IMR-90 (cell line): ENCODE measurements at regions not wholly inside any gene's neighbourhood (a gene's known extent, or its start where the extent isn't known, plus 50 kb on each side); places are given as distances from the start of the nearest gene placed in this dataset.

ENCODE experiments used
- ATAC-seq: fragments of 200-7000 bp; cut with Tn5 transposase; 2 replicates; pipeline ENCODE4 v1.9.1; 2020; ENCODE audit warnings: low read depth, mild to moderate bottlenecking, moderate library complexity
- BruUV-seq: library from RNA; stranded (reverse); fragments of 400-500 nt; replicated peaks from 2 replicates; lab custom pipeline; 2021; lab: Mats Ljungman, UMichigan
- CTCF ChIA-PET: fragments of 300-600 bp; formaldehyde crosslinking; extraction: SDS; loops from one replicate; lab custom pipeline; 2021; ENCODE audit warnings: antibody characterized with exemption; lab: Yijun Ruan, JAX
- POLR2A ChIA-PET: fragments of 300-600 bp; sonication (Branson Sonifier 250); formaldehyde crosslinking; loops from one replicate; lab custom pipeline; 2022; ENCODE audit warnings: antibody characterized with exemption; ENCODE audit not compliant: unreplicated experiment; lab: Charles Lee
- DNase-seq: peaks from one replicate; pipeline ENCODE4 v3.0.0; 2013
- H2AFZ ChIP-seq: replicated peaks from 2 replicates; pipeline ENCODE3; 2013; ENCODE audit warnings: low read length, mild to moderate bottlenecking; ENCODE audit not compliant: poor library complexity
- H2AK5ac ChIP-seq: 2 replicates; pipeline ENCODE4 v1.6.1; 2013; ENCODE audit warnings: low read depth, low read length, inconsistent platforms
- H2AK9ac ChIP-seq: replicated peaks from 2 replicates; pipeline ENCODE3; 2013; ENCODE audit warnings: mild to moderate bottlenecking, low read depth, low read length, moderate library complexity; ENCODE audit not compliant: poor library complexity
- H2BK120ac ChIP-seq: 2 replicates; pipeline ENCODE4 v1.6.1; 2013; ENCODE audit warnings: low read depth, low read length, inconsistent platforms
- H2BK15ac ChIP-seq: 3 replicates; pipeline ENCODE4 v1.6.1; 2013; ENCODE audit warnings: low read depth, low read length, inconsistent platforms
- H2BK20ac ChIP-seq: 2 replicates; pipeline ENCODE4 v1.6.1; 2013; ENCODE audit warnings: low read depth, mild to moderate bottlenecking, inconsistent platforms, low read length, moderate library complexity
- H2BK5ac ChIP-seq: 2 replicates; pipeline ENCODE4 v1.6.1; 2013; ENCODE audit warnings: mild to moderate bottlenecking, low read depth, low read length, inconsistent platforms; ENCODE audit not compliant: poor library complexity, severe bottlenecking
- H3K14ac ChIP-seq: replicated peaks from 2 replicates; pipeline ENCODE4 v1.6.1; 2013; ENCODE audit warnings: low read depth, low read length, inconsistent platforms
- H3K18ac ChIP-seq: 2 replicates; pipeline ENCODE4 v1.6.1; 2013; ENCODE audit warnings: low read depth, low read length, control low read depth
- H3K23ac ChIP-seq: 2 replicates; pipeline ENCODE4 v1.6.1; 2013; ENCODE audit warnings: low read depth, low read length, inconsistent platforms
- H3K27ac ChIP-seq: 2 replicates; pipeline ENCODE4 v1.5.1; 2013; ENCODE audit warnings: mild to moderate bottlenecking, control low read depth, low read length; ENCODE audit not compliant: insufficient read depth
- H3K27me3 ChIP-seq: 2 replicates; pipeline ENCODE4 v1.6.1; 2013; ENCODE audit warnings: low read length; ENCODE audit not compliant: control insufficient read depth, insufficient read depth
- H3K36me3 ChIP-seq: 2 replicates; pipeline ENCODE4 v1.6.1; 2013; ENCODE audit warnings: low read length, mixed read lengths; ENCODE audit not compliant: control insufficient read depth, insufficient read depth
- H3K4ac ChIP-seq: 2 replicates; pipeline ENCODE4 v1.6.1; 2013; ENCODE audit warnings: low read depth, low read length, inconsistent platforms
- H3K4me1 ChIP-seq: 2 replicates; pipeline ENCODE4 v1.6.1; 2013; ENCODE audit warnings: low read length, mixed read lengths; ENCODE audit not compliant: control insufficient read depth, insufficient read depth
- H3K4me2 ChIP-seq: 2 replicates; pipeline ENCODE4 v1.6.1; 2013; ENCODE audit warnings: low read depth, mild to moderate bottlenecking, control low read depth, low read length, moderate library complexity
- H3K4me3 ChIP-seq: 2 replicates; pipeline ENCODE4 v1.5.1; 2013; ENCODE audit warnings: low read depth, mild to moderate bottlenecking, control low read depth, low read length, moderate library complexity; ENCODE audit not compliant: insufficient read depth
- H3K56ac ChIP-seq: 2 replicates; pipeline ENCODE4 v1.6.1; 2013; ENCODE audit warnings: low read length, inconsistent platforms; ENCODE audit not compliant: insufficient read depth; ENCODE audit errors: extremely low read depth
- H3K79me1 ChIP-seq, 2 experiments: 2 replicates each; pipeline ENCODE4 v1.6.1; 2013; ENCODE audit warnings: low read length in 2 of 2, inconsistent platforms in 1 of 2, low read depth in 1 of 2
- H3K9ac ChIP-seq: 2 replicates; pipeline ENCODE4 v1.6.1; 2013; ENCODE audit warnings: low read depth, low read length, control low read depth
- H3K9me1 ChIP-seq: 2 replicates; pipeline ENCODE4 v1.6.1; 2013; ENCODE audit warnings: low read length, inconsistent platforms; ENCODE audit not compliant: insufficient read depth
- H3K9me3 ChIP-seq: 2 replicates; pipeline ENCODE4 v1.6.1; 2013; ENCODE audit warnings: low read length; ENCODE audit not compliant: control insufficient read depth, insufficient read depth
- H4K20me1 ChIP-seq: 2 replicates; pipeline ENCODE4 v1.6.1; 2013; ENCODE audit warnings: low read length, inconsistent platforms; ENCODE audit not compliant: insufficient read depth
- H4K5ac ChIP-seq: 2 replicates; pipeline ENCODE4 v1.6.1; 2013; ENCODE audit warnings: mild to moderate bottlenecking, low read depth, low read length, control low read depth
- H4K8ac ChIP-seq, 2 experiments: 2 replicates each; pipeline ENCODE4 v1.6.1; 2013; ENCODE audit warnings: low read depth in 2 of 2, low read length in 2 of 2, control low read depth in 1 of 2, inconsistent platforms in 1 of 2
- H4K91ac ChIP-seq: 2 replicates; pipeline ENCODE4 v1.6.1; 2013; ENCODE audit warnings: low read depth, low read length, inconsistent platforms; ENCODE audit not compliant: insufficient read depth
- BHLHE40 ChIP-seq: fragments of 150-350 bp; IDR thresholded peaks from 2 replicates; pipeline ENCODE4 v1.6.1; 2016; ENCODE audit warnings: mild to moderate bottlenecking, low read depth, low read length
- CEBPB ChIP-seq: IDR thresholded peaks from 2 replicates; pipeline ENCODE4 v1.6.1; 2012; ENCODE audit warnings: low read depth, low read length, improper control_type of control experiment
- CHD1 ChIP-seq: IDR thresholded peaks from 2 replicates; pipeline ENCODE4 v1.6.1; 2012; ENCODE audit warnings: low read depth, low read length, improper control_type of control experiment
- CTCF ChIP-seq: conservative IDR thresholded peaks from 2 replicates; pipeline ENCODE4 v1.5.1; 2012; ENCODE audit warnings: mild to moderate bottlenecking, low read depth, low read length, improper control_type of control experiment
- FOS ChIP-seq: fragments of 150-350 bp; IDR thresholded peaks from 2 replicates; pipeline ENCODE4 v1.6.1; 2016; ENCODE audit warnings: low read depth, low read length
- MAFK ChIP-seq: IDR thresholded peaks from 2 replicates; pipeline ENCODE4 v1.6.1; 2012; ENCODE audit warnings: low read depth, low read length, improper control_type of control experiment
- MAZ ChIP-seq: IDR thresholded peaks from 2 replicates; pipeline ENCODE4 v1.6.1; 2012; ENCODE audit warnings: low read depth, mild to moderate bottlenecking, low read length, improper control_type of control experiment, moderate library complexity, borderline replicate concordance
- MXI1 ChIP-seq: IDR thresholded peaks from 2 replicates; pipeline ENCODE4 v1.6.1; 2012; ENCODE audit warnings: low read depth, mild to moderate bottlenecking, low read length, moderate library complexity, borderline replicate concordance
- NFE2L2 ChIP-seq: fragments of 150-350 bp; IDR thresholded peaks from 2 replicates; pipeline ENCODE4 v1.6.1; 2016; ENCODE audit warnings: low read depth, mild to moderate bottlenecking, low read length
- POLR2A ChIP-seq: IDR thresholded peaks from 2 replicates; pipeline ENCODE4 v1.6.1; 2012; ENCODE audit warnings: mild to moderate bottlenecking, low read depth, low read length
- RAD21 ChIP-seq: IDR thresholded peaks from 2 replicates; pipeline ENCODE4 v1.6.1; 2012; ENCODE audit warnings: low read length, improper control_type of control experiment
- RCOR1 ChIP-seq: IDR thresholded peaks from 2 replicates; pipeline ENCODE4 v1.6.1; 2012; ENCODE audit warnings: mild to moderate bottlenecking, low read length, improper control_type of control experiment; ENCODE audit not compliant: insufficient replicate concordance
- RFX5 ChIP-seq: IDR thresholded peaks from 2 replicates; pipeline ENCODE4 v1.8.0; 2012; ENCODE audit warnings: low read depth, mild to moderate bottlenecking, low read length, moderate library complexity
- SMC3 ChIP-seq: fragments of 150-350 bp; IDR thresholded peaks from 2 replicates; pipeline ENCODE4 v1.6.1; 2016; ENCODE audit warnings: low read depth, mild to moderate bottlenecking, antibody characterized with exemption, low read length, moderate library complexity
- WGBS, 2 experiments: methylation state at CpG; one replicate each; pipeline versions ENCODE4 v1.1.5 to v1.1.7; 2013; ENCODE audit warnings: missing lambda C conversion rate in 2 of 2; ENCODE audit not compliant: insufficient read length in 1 of 2; ENCODE audit errors: extremely low coverage in 2 of 2; 5-methylcytosine and 5-hydroxymethylcytosine counted together
- dilution Hi-C: fragments of 300-500 bp; cut with HindIII; formaldehyde crosslinking; loops from one replicate; pipeline ENCODE4 v1.14.3; 2018; ENCODE audit warnings: low sequenced_read_pairs; ENCODE audit not compliant: unreplicated experiment
- in situ Hi-C: fragments of 300-500 bp; cut with MboI; formaldehyde crosslinking; loops from 3 replicates; pipeline ENCODE4 v1.14.3; 2019; ENCODE audit warnings: low sequenced_read_pairs, inconsistent platforms, mixed read lengths
- intact Hi-C: fragments of 100-400 bp; cut with micrococcal nuclease; formaldehyde crosslinking; loops from 2 replicates; pipeline ENCODE4 v1.10.0; 2022
- TF ChIP-seq, protein P1 (sequence below): fragments of 150-350 bp; IDR thresholded peaks from 2 replicates; pipeline ENCODE4 v1.6.1; 2016; ENCODE audit warnings: low read depth, mild to moderate bottlenecking, low read length, moderate library complexity, borderline replicate concordance
- TF ChIP-seq, protein P2 (sequence below): fragments of 150-350 bp; IDR thresholded peaks from 2 replicates; pipeline ENCODE4 v1.6.1; 2017; ENCODE audit warnings: mild to moderate bottlenecking, antibody characterized with exemption, low read length, low read depth

GRCh38 chr9:19511694-19512093 is 102.9 kb downstream of the ACER2 start:
- Histone ChIP-seq H3K9me1 (no peaks in the 10 kb centered on the region), H3K4me3 (no peak overlapping the region), H2BK20ac (no peak overlapping the region), H2AFZ (no peak overlapping the region), H3K14ac (no peak overlapping the region), H3K9ac (no peak overlapping the region), H4K91ac (no peak overlapping the region), H3K23ac (no peak overlapping the region), H3K18ac (no peak overlapping the region), H4K8ac (no peak overlapping the region), H3K27ac (no peak overlapping the region), H2AK9ac (no peak overlapping the region), H3K56ac (no peak overlapping the region), H3K36me3 (no peaks in the 10 kb centered on the region), H3K4ac (no peak overlapping the region), H3K4me2 (no peak overlapping the region), H2AK5ac (no peak overlapping the region), H3K79me1 (no peaks in the 10 kb centered on the region), H3K27me3 (0 out of 2 replicates have a peak, but pooled peaks cover 2% of the 10 kb centered on the region), H2BK5ac (no peak overlapping the region), H4K5ac (no peak overlapping the region), H3K4me1 (no peaks in the 10 kb centered on the region), H3K9me3 (no peaks in the 10 kb centered on the region), H2BK15ac (no peak overlapping the region), H4K20me1 (no peaks in the 10 kb centered on the region), H2BK120ac (no peak overlapping the region)
- intact Hi-C loops: no loop called here
- in situ Hi-C loops: loop anchor here (25.0 kb wide), 1 partner anchor 1626 kb away; the partner anchor contains the start of gene IFNW1
- ChIA-PET CTCF (no interaction called here), POLR2A (no interaction called here)
- no CpG with 5 or more reads among the region's 3 CpGs for WGBS, 2 experiments
- dilution Hi-C loops: no loop called here
- no peak for DNase-seq
- BruUV-seq: no TSS peak
- ATAC-seq: no peak
- TF ChIP-seq MXI1 (no peak), CTCF (no peak), CEBPB (no peak), MAZ (no peak), POLR2A (no peak), SMC3 (no peak), FOS (no peak), BHLHE40 (no peak), RCOR1 (no peak), MAFK (no peak), CHD1 (no peak), RAD21 (no peak), RFX5 (no peak), NFE2L2 (no peak)
- TF ChIP-seq, protein P1, sequence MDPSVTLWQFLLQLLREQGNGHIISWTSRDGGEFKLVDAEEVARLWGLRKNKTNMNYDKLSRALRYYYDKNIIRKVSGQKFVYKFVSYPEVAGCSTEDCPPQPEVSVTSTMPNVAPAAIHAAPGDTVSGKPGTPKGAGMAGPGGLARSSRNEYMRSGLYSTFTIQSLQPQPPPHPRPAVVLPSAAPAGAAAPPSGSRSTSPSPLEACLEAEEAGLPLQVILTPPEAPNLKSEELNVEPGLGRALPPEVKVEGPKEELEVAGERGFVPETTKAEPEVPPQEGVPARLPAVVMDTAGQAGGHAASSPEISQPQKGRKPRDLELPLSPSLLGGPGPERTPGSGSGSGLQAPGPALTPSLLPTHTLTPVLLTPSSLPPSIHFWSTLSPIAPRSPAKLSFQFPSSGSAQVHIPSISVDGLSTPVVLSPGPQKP: no peak
- TF ChIP-seq, protein P2, sequence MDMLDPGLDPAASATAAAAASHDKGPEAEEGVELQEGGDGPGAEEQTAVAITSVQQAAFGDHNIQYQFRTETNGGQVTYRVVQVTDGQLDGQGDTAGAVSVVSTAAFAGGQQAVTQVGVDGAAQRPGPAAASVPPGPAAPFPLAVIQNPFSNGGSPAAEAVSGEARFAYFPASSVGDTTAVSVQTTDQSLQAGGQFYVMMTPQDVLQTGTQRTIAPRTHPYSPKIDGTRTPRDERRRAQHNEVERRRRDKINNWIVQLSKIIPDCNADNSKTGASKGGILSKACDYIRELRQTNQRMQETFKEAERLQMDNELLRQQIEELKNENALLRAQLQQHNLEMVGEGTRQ: no peak
